AG10803 (cell line): ENCODE measurements at regions not wholly inside any gene's neighbourhood (a gene's known extent, or its start where the extent isn't known, plus 50 kb on each side); places are given as distances from the start of the nearest gene placed in this dataset.

Experiments
- DNase-seq: peaks from one replicate; pipeline ENCODE4 v3.0.0; 2010; ENCODE audit warnings: low read depth
- H3K4me3 ChIP-seq: 2 replicates; pipeline ENCODE4 v1.5.1; 2011; ENCODE audit warnings: mild to moderate bottlenecking, low read length, control low read depth
- CTCF ChIP-seq: conservative IDR thresholded peaks from 2 replicates; pipeline ENCODE4 v1.5.1; 2011; ENCODE audit warnings: mild to moderate bottlenecking, low read length, control low read depth, inconsistent platforms

GRCh38 chr3:159859836-159860235 lies 128.8 kb upstream of the IL12A start:
- H3K4me3 ChIP-seq = no peak overlapping the region
- DNase-seq = no peak
- no peak for TF ChIP-seq CTCF

GRCh38 chr3:159860269-159861116 lies 128.1 kb upstream of the IL12A start:
- no peak for TF ChIP-seq CTCF
- no peak for DNase-seq

GRCh38 chr3:159861369-159861987 lies 127.2 kb upstream of the IL12A start:
- H3K4me3 ChIP-seq = no peak overlapping the region
- no peak for DNase-seq
- TF ChIP-seq CTCF = no peak

More at GRCh38 chr3:159860269-159861116, 128.1 kb upstream of the IL12A start:
- no peak overlapping the region for H3K4me3 ChIP-seq

GRCh38 chr3:159865041-159865579 lies 123.5 kb upstream of the IL12A start:
- H3K4me3 ChIP-seq = no peak overlapping the region
- 0 out of 2 replicates have a peak, but pooled peaks have one; percentile 14 for TF ChIP-seq CTCF
- peak; percentile 63 for DNase-seq

- H3K4me3 ChIP-seq = no peak overlapping the region
- no peak for DNase-seq
- no peak for TF ChIP-seq CTCF
These were observed 122.4 kb upstream of the IL12A start for GRCh38 chr3:159866201-159866746.

GRCh38 chr3:159867372-159867771 lies 121.3 kb upstream of the IL12A start:
- TF ChIP-seq CTCF = no peak
- DNase-seq = no peak
- no peak overlapping the region for H3K4me3 ChIP-seq

- no peak for TF ChIP-seq CTCF
- no peak for DNase-seq
- no peak overlapping the region for H3K4me3 ChIP-seq
These were observed 117.9 kb upstream of the IL12A start for GRCh38 chr3:159870723-159871122.
